MV-4-11 (cell line): ENCODE measurements at regions not wholly inside any gene's neighbourhood (a gene's known extent, or its start where the extent isn't known, plus 50 kb on each side); places are given as distances from the start of the nearest gene placed in this dataset.

Source experiments
- DNase-seq: peaks from one replicate; lab custom pipeline; 2025; lab: John Stamatoyannopoulos, UW

GRCh38 chr20:19929012-19929360 is 88.2 kb upstream of the NAA20 start:
- no peak for DNase-seq

- peak; percentile 80 for DNase-seq
Measured at GRCh38 chr20:19929481-19930145, 87.5 kb upstream of the NAA20 start.

GRCh38 chr20:19930426-19930825 is 86.7 kb upstream of the NAA20 start:
- DNase-seq = no peak

- DNase-seq = no peak
Measured at GRCh38 chr20:19932170-19932667, 84.9 kb upstream of the NAA20 start.

- DNase-seq = peak; percentile 96
Measured at GRCh38 chr20:19934792-19935491, 82.2 kb upstream of the NAA20 start.

- DNase-seq = peak; percentile 8
Measured at GRCh38 chr20:19935842-19936241, 81.3 kb upstream of the NAA20 start.

- no peak for DNase-seq
Measured at GRCh38 chr20:19936466-19937200, 80.5 kb upstream of the NAA20 start.

- DNase-seq = peak; percentile 17
Measured at GRCh38 chr20:19937218-19937617, 79.9 kb upstream of the NAA20 start.

- DNase-seq = peak; percentile 67
Measured at GRCh38 chr20:19937651-19938420, 79.3 kb upstream of the NAA20 start.

GRCh38 chr20:19938421-19939090 is 78.6 kb upstream of the NAA20 start:
- no peak for DNase-seq

GRCh38 chr20:19940988-19941460 is 76.1 kb upstream of the NAA20 start:
- DNase-seq = peak; percentile 95

- no peak for DNase-seq
Measured at GRCh38 chr20:19942611-19943010, 74.6 kb upstream of the NAA20 start.

GRCh38 chr20:19943061-19943521 is 74.1 kb upstream of the NAA20 start:
- DNase-seq = peak; percentile 81

- DNase-seq = no peak
Measured at GRCh38 chr20:19944772-19945459, 72.2 kb upstream of the NAA20 start.

- no peak for DNase-seq
Measured at GRCh38 chr20:19945732-19946670, 71.2 kb upstream of the NAA20 start.

- DNase-seq = peak; percentile 94
Measured at GRCh38 chr20:19947611-19948264, 69.4 kb upstream of the NAA20 start.

- no peak for DNase-seq
Measured at GRCh38 chr20:19949195-19949867, 67.8 kb upstream of the NAA20 start.

GRCh38 chr20:19950042-19950441 is 67.1 kb upstream of the NAA20 start:
- DNase-seq = no peak
